Heart left ventricle (tissue), 13 donors: ENCODE measurements at regions not wholly inside any gene's neighbourhood (a gene's known extent, or its start where the extent isn't known, plus 50 kb on each side); places are given as distances from the start of the nearest gene placed in this dataset.

Source experiments
- CTCF ChIP-seq, 12 donors: fragments of 200-600 bp; sonication (generic) in 4 of 12; IDR thresholded peaks; one replicate each; pipeline versions ENCODE4 v1.5.0 to v1.8.0; 2018 to 2022; ENCODE audit warnings: antibody characterized with exemption in 12 of 12, mild to moderate bottlenecking in 5 of 12
- POLR2A ChIP-seq, 2 donors: fragments of 450-650 bp; IDR thresholded peaks; one replicate each; pipeline ENCODE4 v1.6.1; 2017; ENCODE audit warnings: antibody characterized with exemption in 2 of 2, mild to moderate bottlenecking in 2 of 2, moderate library complexity in 2 of 2
- donor health status: ischemic (EF 13 %, LVEDD 7.1; RV severe dilation, severe dysfunction).
- donor health status: DM: no; HTN: yes; CAD: no.
- donor health status: DM: no; HTN: no; CAD: no.
- donor health status: ischemic (EF 25% LVEDD 6.9; RV normal size, moderate dysfunction).
- donor health status: ischemic (EF 25% LVEDD 5.7; RV mildly dilated, moderate dysfunction).
- donor health status: ischemic (EF 35%, LVEDD 5.7; RV mildly dilated, moderate dysfunction).
- donor health status: nonischemic (EF 11% LVEDD 7.7; RV severe dilation, severe dysfunction).
- donor health status: DM: yes; HTN: yes; CAD: no.
- donor health status: PGD.
- donor health status: ischemic (EF 29% LVEDD 5.4; RV normal size, mild dysfunction).
- donor health status: nonischemic (EF 23%, LVEDD 6.1; RV moderate dilation, normal function).

DNA sequence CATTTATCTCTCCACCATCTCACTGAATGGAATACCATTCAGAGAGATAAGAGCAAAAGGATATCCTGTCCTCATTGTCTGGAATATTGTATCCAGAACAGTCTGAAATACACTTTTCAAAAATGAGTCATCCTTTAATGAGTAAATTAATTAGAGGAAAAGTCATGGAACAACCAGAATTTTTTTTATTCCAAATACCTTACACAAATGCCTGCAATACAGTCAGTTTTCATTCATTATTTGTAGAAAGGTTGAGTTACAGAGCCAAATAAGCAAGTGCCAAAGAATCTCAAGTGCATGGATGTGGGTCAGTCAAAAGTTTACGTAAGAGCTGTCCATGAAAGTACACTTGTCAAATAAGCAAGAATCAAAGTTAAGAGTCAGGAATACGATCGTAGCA, 482.6 kb downstream of the IPMK start:
- TF ChIP-seq CTCF (IDR thresholded peaks at IDR 0.05): no peak
- TF ChIP-seq POLR2A (IDR thresholded peaks at IDR 0.05): no peak
